ENCODE measurements at regions not wholly inside any gene's neighbourhood (a gene's known extent, or its start where the extent isn't known, plus 50 kb on each side); places are given as distances from the start of the nearest gene placed in this dataset.

DNA sequence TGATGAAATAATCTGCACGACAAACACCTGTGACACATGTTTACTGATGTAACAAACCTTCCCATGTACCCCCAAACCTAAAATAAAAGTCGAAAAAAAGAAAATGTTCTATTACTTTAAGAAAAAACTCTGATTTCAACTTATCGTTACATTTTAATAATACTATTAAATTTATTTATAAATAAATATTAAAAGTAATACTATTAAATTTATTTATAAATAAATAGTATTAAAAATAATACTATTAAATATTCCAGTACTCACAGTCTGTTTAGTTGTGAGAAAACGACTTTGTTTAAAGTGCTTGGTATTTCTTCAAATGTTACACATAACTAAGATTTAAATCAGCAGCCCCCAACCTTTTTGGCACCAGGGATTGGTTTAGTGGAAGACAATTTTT, 471.6 kb upstream of the PRKX start:
- ATAC-seq (replicated peaks): no peak
- peaks cover 4% of the 10 kb centered on the region for H3K9me3 Mint-ChIP-seq
- H3K4me1 Mint-ChIP-seq: no peaks in the 10 kb centered on the region
- no peaks in the 10 kb centered on the region for H3K36me3 Mint-ChIP-seq (ENCODE audit: low read depth)
- no peaks in the 10 kb centered on the region for H3K27me3 Mint-ChIP-seq
- H3K27ac Mint-ChIP-seq: no peak overlapping the region
- no peak overlapping the region for H3K4me3 Mint-ChIP-seq

DNA sequence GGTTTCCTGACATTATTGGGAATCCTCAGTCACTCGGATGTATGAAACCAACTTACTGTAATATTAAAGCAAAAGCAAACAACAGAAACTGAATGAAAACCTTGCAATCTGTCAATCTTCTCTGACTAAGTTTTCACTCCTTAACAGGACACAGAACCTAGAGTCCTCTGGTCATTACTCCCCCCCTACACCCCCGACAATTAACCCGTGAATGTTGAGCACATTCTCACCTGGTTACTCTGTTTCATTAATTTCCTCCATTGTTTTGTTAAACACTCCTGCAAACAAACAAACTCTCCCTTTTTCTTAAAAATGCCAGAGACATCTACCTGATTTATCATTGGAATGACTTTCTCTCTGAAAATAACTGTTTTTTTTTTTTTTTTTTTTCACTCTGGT, 469.0 kb upstream of the PRKX start:
- ATAC-seq (replicated peaks): no peak
- H3K27me3 Mint-ChIP-seq: no peaks in the 10 kb centered on the region
- no peak overlapping the region for H3K27ac Mint-ChIP-seq
- no peaks in the 10 kb centered on the region for H3K36me3 Mint-ChIP-seq (ENCODE audit: low read depth)
- H3K9me3 Mint-ChIP-seq: no peaks in the 10 kb centered on the region
- H3K4me1 Mint-ChIP-seq: no peaks in the 10 kb centered on the region
- H3K4me3 Mint-ChIP-seq: no peak overlapping the region

DNA sequence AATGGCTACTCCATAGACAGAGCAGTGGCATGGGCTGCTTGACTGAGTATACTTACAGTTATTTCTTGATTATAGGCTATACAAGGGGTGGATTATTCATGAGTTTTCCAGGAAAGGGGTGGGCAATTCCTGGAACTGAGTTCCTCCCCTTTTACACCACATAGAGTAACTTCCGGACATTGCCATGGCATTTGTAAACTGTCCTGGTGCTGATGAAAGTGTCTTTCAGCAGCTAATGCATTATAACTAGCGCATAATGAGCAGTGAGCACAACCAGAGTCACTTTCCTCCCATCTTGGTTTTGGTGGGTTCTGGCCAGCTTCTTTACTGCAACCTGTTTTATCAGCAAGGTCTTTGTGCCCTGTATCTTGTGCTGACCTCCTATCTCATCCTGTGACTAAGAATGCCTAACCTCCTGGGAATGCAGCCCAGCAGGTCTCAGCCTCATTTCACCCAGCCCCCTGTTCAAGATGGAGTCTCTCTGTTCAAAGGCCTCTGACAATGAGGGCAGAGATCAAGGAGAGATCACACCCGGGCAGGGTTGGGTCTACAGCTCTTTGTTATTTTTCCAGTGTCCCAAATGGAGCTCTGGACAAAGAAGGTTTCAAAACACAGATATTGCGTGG, 468.4 kb upstream of the PRKX start:
- no peak for ATAC-seq (replicated peaks)
- Mint-ChIP-seq H3K4me1 (no peaks in the 10 kb centered on the region), H3K27ac (no peak overlapping the region), H3K9me3 (no peaks in the 10 kb centered on the region), H3K27me3 (no peaks in the 10 kb centered on the region), H3K36me3 (ENCODE audit: low read depth) (no peaks in the 10 kb centered on the region), H3K4me3 (no peak overlapping the region)

DNA sequence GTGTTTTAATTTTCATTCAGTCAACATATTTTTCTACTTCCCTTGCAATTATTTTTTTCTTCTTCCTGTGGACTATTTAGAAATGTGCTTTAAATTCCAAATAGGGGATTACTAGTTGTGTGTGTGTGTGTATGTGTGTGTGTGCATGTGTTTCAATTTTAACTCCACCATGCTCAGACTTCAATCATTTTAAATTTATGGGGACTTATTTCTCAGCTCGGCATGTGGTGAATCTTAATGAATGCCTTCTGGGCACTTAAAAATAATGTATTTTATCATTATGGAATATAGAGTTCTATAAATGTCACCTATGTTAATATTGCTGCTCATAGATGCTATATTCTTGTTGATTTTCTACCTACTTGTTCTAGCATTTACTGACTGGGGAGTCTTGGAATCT, 465.6 kb upstream of the PRKX start:
- no peak overlapping the region for H3K4me3 Mint-ChIP-seq
- no peaks in the 10 kb centered on the region for H3K27me3 Mint-ChIP-seq

DNA sequence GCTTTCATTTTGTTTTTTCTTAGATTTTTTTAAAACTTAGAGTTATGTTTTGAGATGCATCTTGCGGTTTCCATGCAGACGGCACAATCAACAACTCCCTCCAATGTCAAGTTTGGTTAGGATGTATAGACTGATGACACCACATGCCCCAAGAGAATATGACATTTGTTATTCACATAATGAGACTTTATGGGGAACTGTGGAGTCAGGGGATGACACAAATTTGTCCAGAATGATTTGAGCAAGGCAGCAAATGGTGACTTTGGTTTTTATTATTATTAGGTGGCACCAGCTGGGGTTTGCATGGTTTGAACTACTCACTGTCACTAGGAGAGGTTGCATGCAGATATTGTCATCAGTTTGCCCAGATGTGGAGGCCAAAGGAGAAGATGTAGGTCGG, 461.8 kb upstream of the PRKX start:
- H3K4me3 Mint-ChIP-seq: no peak overlapping the region
- H3K27me3 Mint-ChIP-seq: no peaks in the 10 kb centered on the region
- no peak for ATAC-seq (replicated peaks)
- H3K36me3 Mint-ChIP-seq (ENCODE audit: low read depth): no peaks in the 10 kb centered on the region
- no peaks in the 10 kb centered on the region for H3K4me1 Mint-ChIP-seq
- no peaks in the 10 kb centered on the region for H3K9me3 Mint-ChIP-seq
- H3K27ac Mint-ChIP-seq: no peak overlapping the region

More for the DNA sequence above, 465.6 kb upstream of the PRKX start:
- Mint-ChIP-seq H3K36me3 (ENCODE audit: low read depth) (no peaks in the 10 kb centered on the region), H3K9me3 (no peaks in the 10 kb centered on the region), H3K27ac (no peak overlapping the region), H3K4me1 (no peaks in the 10 kb centered on the region)
- no peak for ATAC-seq (replicated peaks)

DNA sequence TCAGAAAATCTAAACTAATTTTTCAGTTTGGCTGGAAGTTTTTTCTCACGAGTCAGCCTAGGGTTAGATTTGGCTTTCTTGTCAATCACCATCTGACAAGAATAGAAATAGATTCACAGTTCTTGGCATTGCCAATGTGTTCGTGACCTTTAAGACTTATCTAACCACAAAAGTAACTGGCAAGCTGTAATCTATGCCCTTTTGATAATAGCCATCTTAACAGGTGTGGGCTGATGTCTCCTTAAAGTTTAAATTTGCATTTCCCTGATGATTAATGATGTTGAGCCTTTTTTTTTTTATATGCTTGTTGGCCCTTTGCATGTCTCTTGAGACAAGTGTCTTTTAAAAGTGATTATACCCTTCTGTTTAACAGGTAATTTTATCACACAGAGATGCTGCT, 460.3 kb upstream of the PRKX start:
- ATAC-seq (replicated peaks): no peak
- Mint-ChIP-seq H3K27me3 (no peaks in the 10 kb centered on the region), H3K27ac (no peak overlapping the region), H3K4me1 (no peaks in the 10 kb centered on the region), H3K4me3 (no peak overlapping the region), H3K36me3 (ENCODE audit: low read depth) (no peaks in the 10 kb centered on the region), H3K9me3 (no peaks in the 10 kb centered on the region)

DNA sequence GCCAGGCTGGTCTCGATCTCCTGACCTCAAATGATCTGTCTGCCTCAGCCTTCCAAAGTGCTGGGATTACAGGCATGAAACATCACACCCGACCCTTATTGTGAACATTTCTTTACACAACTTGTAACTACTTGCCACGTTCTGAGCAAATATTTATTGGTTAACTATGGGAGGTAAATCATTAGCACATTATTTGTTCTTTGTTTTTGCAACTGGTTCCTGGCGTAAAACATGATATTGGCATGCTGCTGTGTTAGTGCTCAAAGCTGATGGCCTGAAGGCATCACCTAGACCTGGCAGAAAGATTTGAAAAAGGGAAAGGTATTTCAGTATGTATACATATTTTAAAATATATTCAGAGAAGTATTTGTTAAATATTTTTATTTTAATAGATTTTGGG, 438.3 kb upstream of the PRKX start:
- ATAC-seq (replicated peaks): no peak

DNA sequence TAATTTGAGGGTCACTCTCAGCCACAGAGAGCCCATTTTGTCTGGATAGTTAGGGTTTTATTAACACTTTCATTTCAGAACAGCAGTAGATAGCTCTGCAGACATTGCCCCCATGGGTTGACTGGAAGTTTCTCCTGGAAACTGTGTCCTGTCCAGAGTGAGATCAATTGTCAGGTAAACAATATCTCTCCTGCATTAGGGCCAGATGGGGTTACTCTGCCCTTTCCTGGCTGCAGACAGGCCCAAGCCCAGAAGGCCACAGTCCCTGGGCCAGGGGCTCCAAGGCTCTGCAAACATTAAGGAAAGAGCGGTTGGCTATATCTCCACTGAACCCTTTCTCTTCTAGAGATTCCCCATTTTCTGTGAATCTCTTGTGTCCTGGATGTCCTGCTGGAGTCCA, 436.8 kb upstream of the PRKX start:
- H3K9me3 Mint-ChIP-seq: no peaks in the 10 kb centered on the region

More for the DNA sequence above, 438.3 kb upstream of the PRKX start:
- Mint-ChIP-seq H3K4me3 (no peak overlapping the region), H3K9me3 (no peaks in the 10 kb centered on the region), H3K27ac (no peak overlapping the region), H3K27me3 (no peaks in the 10 kb centered on the region), H3K4me1 (no peaks in the 10 kb centered on the region), H3K36me3 (ENCODE audit: low read depth) (no peaks in the 10 kb centered on the region)

DNA sequence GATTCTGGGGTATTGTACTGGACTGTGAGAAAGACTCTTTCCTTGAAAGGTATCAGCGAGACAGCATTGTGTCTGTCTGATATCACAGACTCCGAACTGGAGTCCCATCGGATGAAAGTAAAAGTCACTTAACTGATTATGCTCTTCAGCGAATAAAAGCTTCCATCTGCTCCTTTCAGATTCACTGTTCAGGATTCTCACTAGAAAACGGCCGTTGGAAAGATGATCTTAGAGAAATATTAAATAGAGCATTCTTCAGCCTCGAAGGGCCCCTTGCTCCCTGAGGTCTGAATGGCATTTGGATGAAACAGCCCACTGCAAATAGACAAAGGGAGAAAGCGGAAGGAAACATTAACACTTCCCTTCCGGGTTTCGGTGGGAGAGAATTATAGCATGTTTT, 416.2 kb upstream of the PRKX start:
- no peaks in the 10 kb centered on the region for H3K36me3 Mint-ChIP-seq (ENCODE audit: low read depth)
- no peak overlapping the region for H3K4me3 Mint-ChIP-seq
- no peak for ATAC-seq (replicated peaks)
- H3K9me3 Mint-ChIP-seq: no peaks in the 10 kb centered on the region
- H3K27me3 Mint-ChIP-seq: no peaks in the 10 kb centered on the region
- no peaks in the 10 kb centered on the region for H3K4me1 Mint-ChIP-seq
- H3K27ac Mint-ChIP-seq: no peak overlapping the region

More for the DNA sequence above, 436.8 kb upstream of the PRKX start:
- H3K36me3 Mint-ChIP-seq (ENCODE audit: low read depth): no peaks in the 10 kb centered on the region
- no peak for ATAC-seq (replicated peaks)
- no peaks in the 10 kb centered on the region for H3K27me3 Mint-ChIP-seq
- H3K27ac Mint-ChIP-seq: no peak overlapping the region
- H3K4me3 Mint-ChIP-seq: no peak overlapping the region
- no peaks in the 10 kb centered on the region for H3K4me1 Mint-ChIP-seq

DNA sequence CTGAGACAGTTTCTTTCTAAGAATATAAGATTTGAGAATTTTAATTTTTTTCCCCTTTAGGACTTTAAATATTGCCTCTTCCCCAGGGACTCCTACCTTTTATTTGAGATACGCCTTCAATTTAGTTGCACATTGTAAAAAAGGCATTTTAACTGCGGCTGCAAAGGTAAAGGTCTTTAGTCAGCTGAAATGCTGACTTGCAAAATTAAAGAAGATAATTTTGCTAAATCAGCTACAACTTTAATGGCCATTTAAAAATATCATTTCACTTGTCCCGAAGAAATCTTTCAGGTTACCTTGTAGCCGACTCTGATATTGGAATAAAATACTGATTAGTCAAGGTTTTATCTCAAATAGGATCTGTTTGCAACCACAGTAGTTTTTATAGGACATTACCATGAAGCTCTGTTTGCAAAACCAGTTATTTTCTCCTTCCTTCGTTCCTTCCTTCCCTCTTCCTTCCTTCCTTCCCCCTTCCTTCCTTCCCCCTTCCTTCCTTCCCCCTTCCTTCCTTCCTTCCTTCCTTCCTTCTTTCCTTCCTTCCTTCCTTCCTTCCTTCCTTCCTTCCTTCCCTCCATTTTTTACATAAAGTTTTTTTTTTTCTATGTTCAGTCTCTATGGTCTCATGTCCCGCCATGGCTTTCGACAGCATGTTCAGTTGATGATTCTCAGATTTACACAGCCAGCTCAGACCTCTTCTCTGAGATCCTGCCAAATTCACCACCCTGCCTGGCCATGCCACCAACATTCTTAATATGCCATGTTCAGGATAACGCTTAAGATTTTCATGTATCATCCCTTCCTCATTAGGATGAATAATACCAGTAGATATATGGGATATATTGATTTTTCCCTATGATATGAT, 405.4 kb upstream of the PRKX start:
- H3K4me3 Mint-ChIP-seq: no peak overlapping the region
- no peaks in the 10 kb centered on the region for H3K27me3 Mint-ChIP-seq
- no peak overlapping the region for H3K27ac Mint-ChIP-seq
- no peak for ATAC-seq (replicated peaks)
- H3K9me3 Mint-ChIP-seq: no peaks in the 10 kb centered on the region
- H3K36me3 Mint-ChIP-seq (ENCODE audit: low read depth): no peaks in the 10 kb centered on the region
- H3K4me1 Mint-ChIP-seq: no peaks in the 10 kb centered on the region

DNA sequence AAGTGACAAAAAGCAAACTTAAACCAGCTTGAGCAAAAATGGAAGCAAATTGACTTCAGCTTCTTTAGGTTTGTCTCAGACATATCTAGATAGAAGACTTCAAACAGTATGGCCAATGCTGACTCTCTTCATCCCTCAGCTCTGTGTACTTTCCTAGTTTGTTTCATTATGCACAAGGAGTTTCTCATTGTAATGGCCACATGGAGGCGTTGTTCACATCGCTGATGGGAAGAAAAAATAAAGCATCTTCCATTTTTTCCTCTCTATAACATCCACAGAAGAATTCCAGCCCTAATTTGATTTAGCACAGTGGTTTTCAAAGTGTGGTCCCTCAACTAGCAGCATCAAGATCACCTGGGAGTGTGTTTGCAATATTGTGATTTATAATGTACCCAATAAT, 397.5 kb upstream of the PRKX start:
- no peaks in the 10 kb centered on the region for H3K27me3 Mint-ChIP-seq
- ATAC-seq (replicated peaks): no peak
- H3K4me1 Mint-ChIP-seq: no peaks in the 10 kb centered on the region
- H3K4me3 Mint-ChIP-seq: no peak overlapping the region
- peaks cover 4% of the 10 kb centered on the region for H3K9me3 Mint-ChIP-seq
- H3K36me3 Mint-ChIP-seq (ENCODE audit: low read depth): no peaks in the 10 kb centered on the region
- H3K27ac Mint-ChIP-seq: no peak overlapping the region

DNA sequence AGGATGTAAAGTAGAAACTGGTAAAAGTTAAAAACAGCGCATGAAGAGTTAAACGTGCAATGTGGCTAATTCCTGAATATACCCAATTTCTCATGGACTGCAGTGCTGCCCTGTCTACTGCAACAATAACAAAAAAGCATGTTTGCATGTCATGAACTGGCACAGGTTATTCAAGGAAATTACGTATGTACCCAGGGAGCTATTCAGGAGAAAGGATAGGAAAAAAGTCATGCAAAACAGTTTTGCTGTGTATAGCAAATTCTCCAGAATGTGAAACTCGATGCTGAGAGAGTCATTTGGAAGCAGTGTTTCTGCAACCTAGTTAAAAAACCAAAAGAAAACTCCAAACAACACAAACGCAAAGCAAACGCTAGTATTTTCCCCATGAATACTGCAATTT, 381.5 kb upstream of the PRKX start:
- no peaks in the 10 kb centered on the region for H3K27me3 Mint-ChIP-seq
- H3K4me1 Mint-ChIP-seq: no peaks in the 10 kb centered on the region
- ATAC-seq (replicated peaks): no peak
- no peaks in the 10 kb centered on the region for H3K9me3 Mint-ChIP-seq
- no peak overlapping the region for H3K4me3 Mint-ChIP-seq
- H3K36me3 Mint-ChIP-seq (ENCODE audit: low read depth): no peaks in the 10 kb centered on the region
- H3K27ac Mint-ChIP-seq: no peak overlapping the region

DNA sequence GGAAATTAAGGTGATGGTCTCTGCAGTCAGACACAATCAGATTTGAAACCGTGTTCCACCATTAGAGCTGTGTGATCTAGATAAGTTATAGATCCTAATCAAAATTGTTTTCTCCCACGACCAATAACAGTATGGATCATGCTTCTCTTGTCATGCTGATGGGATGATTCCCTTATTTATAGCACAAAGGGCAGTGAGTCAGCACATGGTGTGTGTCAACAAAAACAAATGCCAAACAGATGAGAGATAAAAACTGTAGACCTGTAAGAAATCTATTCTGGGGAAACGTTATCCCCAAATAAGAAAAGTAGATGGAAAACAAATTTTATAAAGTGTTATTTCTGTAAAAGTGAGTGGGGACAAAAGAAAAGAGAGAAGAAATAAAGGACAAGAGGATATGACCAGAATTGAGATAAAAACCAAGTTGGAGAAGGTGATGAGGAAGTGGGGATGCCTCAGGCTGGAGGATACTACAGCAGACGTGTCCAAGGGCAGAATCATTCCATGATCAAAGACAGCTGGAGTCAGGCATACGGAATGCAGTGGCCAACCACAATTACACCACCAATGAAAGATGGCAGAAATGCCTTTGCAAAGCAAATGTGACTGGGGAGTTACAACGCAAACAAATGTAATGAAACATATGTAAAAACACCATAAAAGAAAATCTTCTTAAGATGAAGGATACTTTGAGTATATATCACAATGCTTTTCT, 377.8 kb upstream of the PRKX start:
- Mint-ChIP-seq H3K4me1 (no peaks in the 10 kb centered on the region), H3K4me3 (no peak overlapping the region), H3K27ac (no peak overlapping the region), H3K27me3 (no peaks in the 10 kb centered on the region), H3K36me3 (ENCODE audit: low read depth) (no peaks in the 10 kb centered on the region), H3K9me3 (no peaks in the 10 kb centered on the region)
- no peak for ATAC-seq (replicated peaks)

DNA sequence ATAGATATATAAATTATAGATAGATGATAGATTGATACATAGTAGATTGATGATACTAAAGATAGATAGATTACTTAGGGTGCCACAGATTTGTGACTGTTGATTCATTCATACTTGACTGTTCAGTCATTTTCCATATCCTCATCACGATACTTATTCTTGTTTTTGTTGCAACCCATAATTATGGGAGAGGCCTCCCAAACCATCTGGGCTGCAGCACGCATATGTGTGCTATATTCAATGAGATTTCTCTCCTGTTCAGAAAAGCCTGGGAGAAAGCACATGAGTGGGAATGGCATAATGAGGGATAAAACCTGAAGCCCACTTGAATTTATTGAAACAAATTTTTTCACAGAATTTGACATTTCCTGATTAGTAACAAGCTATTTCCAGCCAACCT, 346.4 kb upstream of the PRKX start:
- H3K27me3 Mint-ChIP-seq: no peaks in the 10 kb centered on the region
- no peaks in the 10 kb centered on the region for H3K4me1 Mint-ChIP-seq
- no peaks in the 10 kb centered on the region for H3K9me3 Mint-ChIP-seq
- no peak overlapping the region for H3K27ac Mint-ChIP-seq
- no peaks in the 10 kb centered on the region for H3K36me3 Mint-ChIP-seq (ENCODE audit: low read depth)
- no peak for ATAC-seq (replicated peaks)
- H3K4me3 Mint-ChIP-seq: no peak overlapping the region

DNA sequence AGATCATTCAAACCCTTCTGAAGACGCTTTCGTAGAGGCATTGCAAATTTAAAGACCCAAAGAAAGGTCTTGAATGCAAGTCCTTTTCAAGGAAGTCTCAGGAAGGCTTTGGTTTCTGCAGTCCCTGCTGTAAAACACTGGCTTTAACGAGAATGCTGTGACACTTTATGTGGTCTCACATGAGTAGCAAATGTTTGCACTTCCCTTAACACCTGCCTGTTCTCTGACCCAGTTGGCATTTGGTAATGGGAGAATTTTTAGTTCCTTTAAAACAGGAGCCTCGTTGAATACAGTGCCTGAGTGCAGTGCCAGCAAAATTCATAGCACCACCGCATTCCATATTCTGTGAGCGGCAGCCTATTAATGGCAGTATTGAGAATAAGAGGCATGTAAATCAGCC, 330.5 kb upstream of the PRKX start:
- H3K36me3 Mint-ChIP-seq (ENCODE audit: low read depth): no peaks in the 10 kb centered on the region
- no peak for ATAC-seq (replicated peaks)
- no peak overlapping the region for H3K27ac Mint-ChIP-seq
- peaks cover 3% of the 10 kb centered on the region for H3K9me3 Mint-ChIP-seq
- no peaks in the 10 kb centered on the region for H3K27me3 Mint-ChIP-seq
- no peak overlapping the region for H3K4me3 Mint-ChIP-seq
- no peaks in the 10 kb centered on the region for H3K4me1 Mint-ChIP-seq

All from activated T-helper 17 cell treated with anti-CD3 and anti-CD28 coated beads, Interleukin-2, amount 50 U/mL, for 72 hours (primary cell).